A673 (cell line): ENCODE measurements at regions not wholly inside any gene's neighbourhood (a gene's known extent, or its start where the extent isn't known, plus 50 kb on each side); places are given as distances from the start of the nearest gene placed in this dataset.

Experiments used
- BruUV-seq: library from RNA; stranded (reverse); fragments of 400-500 nt; replicated peaks from 2 replicates; lab custom pipeline; 2021; lab: Mats Ljungman, UMichigan
- CTCF ChIA-PET: fragments of 300-600 bp; sonication (Branson Sonifier 250); formaldehyde crosslinking; loops from one replicate; lab custom pipeline; 2022; ENCODE audit warnings: antibody characterized with exemption; lab: Charles Lee
- POLR2A ChIA-PET: fragments of 300-600 bp; sonication (Branson Sonifier 250); formaldehyde crosslinking; loops from one replicate; lab custom pipeline; 2022; ENCODE audit warnings: antibody characterized with exemption; ENCODE audit not compliant: low non-redundant PET; lab: Charles Lee
- DNase-seq: peaks from one replicate; pipeline ENCODE4 v3.0.0-alpha.2; 2015; ENCODE audit warnings: low spot score
- H3K27ac ChIP-seq: fragments of 200-600 bp; sonication (generic); 2 replicates; pipeline ENCODE4 v1.5.1; 2016; ENCODE audit warnings: mixed run types, low read depth, mild to moderate bottlenecking, mixed read lengths, antibody characterized with exemption, low read length; ENCODE audit not compliant: poor library complexity, severe bottlenecking
- H3K27me3 ChIP-seq: fragments of 200-600 bp; sonication (generic); replicated peaks from 2 replicates; pipeline ENCODE4 v1.6.1; 2017; ENCODE audit warnings: mixed run types, low read depth, mild to moderate bottlenecking, mixed read lengths, antibody characterized with exemption, low read length; ENCODE audit not compliant: insufficient read depth, poor library complexity
- H3K36me3 ChIP-seq: fragments of 200-600 bp; sonication (generic); 2 replicates; pipeline ENCODE4 v1.6.1; 2016; ENCODE audit warnings: mixed run types, mild to moderate bottlenecking, mixed read lengths, antibody characterized with exemption, low read length; ENCODE audit not compliant: insufficient read depth, poor library complexity, severe bottlenecking
- H3K4me1 ChIP-seq: fragments of 200-600 bp; sonication (generic); 2 replicates; pipeline ENCODE4 v1.6.1; 2017; ENCODE audit warnings: mixed run types, mild to moderate bottlenecking, mixed read lengths, antibody characterized with exemption, low read length; ENCODE audit not compliant: insufficient read depth, poor library complexity, severe bottlenecking
- H3K4me3 ChIP-seq: fragments of 200-600 bp; sonication (generic); 2 replicates; pipeline ENCODE4 v1.5.1; 2016; ENCODE audit warnings: low read depth, mixed run types, mild to moderate bottlenecking, mixed read lengths, low read length; ENCODE audit not compliant: poor library complexity, severe bottlenecking
- H3K9me3 ChIP-seq: fragments of 200-600 bp; sonication (generic); 2 replicates; pipeline ENCODE4 v1.6.1; 2016; ENCODE audit warnings: mixed run types, low read depth, mild to moderate bottlenecking, mixed read lengths, antibody characterized with exemption, low read length; ENCODE audit not compliant: poor library complexity, severe bottlenecking
- EZH2 ChIP-seq: fragments of 200-600 bp; sonication (generic); IDR thresholded peaks from 2 replicates; pipeline ENCODE4 v1.6.1; 2017; ENCODE audit warnings: borderline replicate concordance, low read depth, mild to moderate bottlenecking, mixed read lengths, antibody characterized with exemption, low read length; ENCODE audit not compliant: poor library complexity, severe bottlenecking
- intact Hi-C: fragments of 100-400 bp; cut with micrococcal nuclease; formaldehyde crosslinking; loops from one replicate; pipeline ENCODE4 v1.10.0; 2022; ENCODE audit not compliant: unreplicated experiment
- TF ChIP-seq, protein P1 (sequence below): fragments of 300-800, 200-600 bp; sonication (generic); conservative IDR thresholded peaks from 2 replicates; pipeline ENCODE4 v1.5.1; 2017; ENCODE audit warnings: low read depth, mild to moderate bottlenecking, antibody characterized with exemption, low read length, moderate library complexity, mixed read lengths

DNA sequence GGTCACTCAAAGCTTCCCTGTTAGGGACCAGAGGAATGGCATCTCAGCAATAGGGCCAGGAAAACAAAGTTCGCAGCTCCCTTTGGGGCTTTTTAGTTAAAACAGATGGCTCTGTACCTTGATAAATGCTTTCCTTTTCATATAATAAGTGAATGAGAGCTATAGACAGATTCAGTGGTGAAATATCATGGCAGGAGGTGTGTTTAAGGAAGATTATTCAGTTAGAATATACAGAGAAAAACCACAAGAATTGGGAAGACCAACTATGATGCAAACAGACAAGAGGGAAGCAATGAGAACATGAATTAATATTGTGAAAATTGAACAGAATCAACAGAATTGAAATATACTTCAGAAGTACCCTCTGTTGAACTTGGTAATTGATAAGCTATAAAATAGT lies 379.4 kb downstream of the PLPP3 start:
- Histone ChIP-seq H3K36me3 (no peaks in the 10 kb centered on the region), H3K27ac (no peak overlapping the region), H3K4me1 (no peaks in the 10 kb centered on the region), H3K9me3 (no peaks in the 10 kb centered on the region), H3K27me3 (no peaks in the 10 kb centered on the region), H3K4me3 (no peak overlapping the region)
- no peak for DNase-seq
- POLR2A ChIA-PET, result no interaction called here
- intact Hi-C loops, result no loop called here
- TF ChIP-seq, protein P1, sequence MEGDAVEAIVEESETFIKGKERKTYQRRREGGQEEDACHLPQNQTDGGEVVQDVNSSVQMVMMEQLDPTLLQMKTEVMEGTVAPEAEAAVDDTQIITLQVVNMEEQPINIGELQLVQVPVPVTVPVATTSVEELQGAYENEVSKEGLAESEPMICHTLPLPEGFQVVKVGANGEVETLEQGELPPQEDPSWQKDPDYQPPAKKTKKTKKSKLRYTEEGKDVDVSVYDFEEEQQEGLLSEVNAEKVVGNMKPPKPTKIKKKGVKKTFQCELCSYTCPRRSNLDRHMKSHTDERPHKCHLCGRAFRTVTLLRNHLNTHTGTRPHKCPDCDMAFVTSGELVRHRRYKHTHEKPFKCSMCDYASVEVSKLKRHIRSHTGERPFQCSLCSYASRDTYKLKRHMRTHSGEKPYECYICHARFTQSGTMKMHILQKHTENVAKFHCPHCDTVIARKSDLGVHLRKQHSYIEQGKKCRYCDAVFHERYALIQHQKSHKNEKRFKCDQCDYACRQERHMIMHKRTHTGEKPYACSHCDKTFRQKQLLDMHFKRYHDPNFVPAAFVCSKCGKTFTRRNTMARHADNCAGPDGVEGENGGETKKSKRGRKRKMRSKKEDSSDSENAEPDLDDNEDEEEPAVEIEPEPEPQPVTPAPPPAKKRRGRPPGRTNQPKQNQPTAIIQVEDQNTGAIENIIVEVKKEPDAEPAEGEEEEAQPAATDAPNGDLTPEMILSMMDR, result no peak
- TF ChIP-seq EZH2, result no peak
- CTCF ChIA-PET, result no interaction called here
- BruUV-seq, result no TSS peak

DNA sequence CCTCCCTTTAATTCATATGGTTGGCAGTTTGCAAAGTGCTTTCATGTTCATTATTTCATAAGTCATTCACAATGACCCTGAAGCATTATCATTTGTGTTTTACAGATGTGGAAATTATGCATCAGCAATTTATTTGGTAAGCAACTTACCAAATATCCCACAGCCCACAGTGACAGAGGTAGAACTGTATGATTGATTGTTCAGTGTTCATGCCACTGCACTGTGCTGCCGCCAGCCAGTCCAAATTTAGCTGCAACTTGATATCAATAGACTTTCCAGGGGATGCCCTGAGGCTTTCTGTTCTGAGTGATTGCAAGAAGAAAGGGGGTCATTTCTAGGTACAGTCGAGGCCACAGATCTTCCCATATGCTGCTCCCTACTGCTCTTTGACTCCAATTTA lies 380.3 kb downstream of the PLPP3 start:
- no peaks in the 10 kb centered on the region for H3K27me3 ChIP-seq
- no peak overlapping the region for H3K27ac ChIP-seq
- no peak for TF ChIP-seq EZH2
- TF ChIP-seq, protein P1, result no peak
- intact Hi-C loops, result no loop called here
- no peaks in the 10 kb centered on the region for H3K36me3 ChIP-seq
- DNase-seq, result no peak
- H3K4me3 ChIP-seq, result no peak overlapping the region
- POLR2A ChIA-PET, result no interaction called here
- BruUV-seq, result no TSS peak
- CTCF ChIA-PET, result no interaction called here
- H3K4me1 ChIP-seq, result no peaks in the 10 kb centered on the region
- no peaks in the 10 kb centered on the region for H3K9me3 ChIP-seq

DNA sequence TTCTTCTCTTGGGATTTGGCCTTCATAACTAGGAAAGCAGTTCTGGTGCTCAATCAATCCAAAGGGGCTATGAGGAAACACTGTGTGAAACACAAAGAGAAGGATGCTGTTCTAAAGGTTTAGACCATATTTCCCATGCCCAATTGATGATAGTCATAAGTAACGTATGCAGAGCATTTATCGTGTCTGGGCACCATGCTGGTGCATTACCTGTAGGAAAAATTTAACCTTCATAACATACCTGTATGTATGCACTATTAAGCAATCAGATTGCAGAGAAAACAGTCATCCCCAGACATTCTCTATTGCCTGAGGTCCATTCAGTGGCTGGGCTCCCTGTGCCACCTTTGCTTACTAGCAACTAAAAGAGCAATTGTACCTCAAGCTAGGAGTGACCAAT lies 381.4 kb downstream of the PLPP3 start:
- CTCF ChIA-PET, result no interaction called here
- TF ChIP-seq EZH2, result no peak
- TF ChIP-seq, protein P1, result no peak

More for the DNA sequence above, 381.4 kb downstream of the PLPP3 start:
- H3K4me1 ChIP-seq, result no peaks in the 10 kb centered on the region
- H3K27ac ChIP-seq, result no peak overlapping the region
- BruUV-seq, result no TSS peak
- DNase-seq, result no peak
- no peaks in the 10 kb centered on the region for H3K36me3 ChIP-seq
- H3K4me3 ChIP-seq, result no peak overlapping the region
- no peaks in the 10 kb centered on the region for H3K27me3 ChIP-seq
- intact Hi-C loops, result no loop called here
- H3K9me3 ChIP-seq, result no peaks in the 10 kb centered on the region
- POLR2A ChIA-PET, result no interaction called here
